A549 (cell line): ENCODE measurements at regions not wholly inside any gene's neighbourhood (a gene's known extent, or its start where the extent isn't known, plus 50 kb on each side); places are given as distances from the start of the nearest gene placed in this dataset.

Source experiments
- CEBPB ChIP-seq, 2 experiments: fragments of >200 bp in 1 of 2; sonication (Bioruptor Twin) in 1 of 2; formaldehyde crosslinking in 1 of 2; IDR thresholded peaks; 2 replicates each; pipeline ENCODE4 v1.6.1; 2012 to 2016
- EP300 ChIP-seq, 2 experiments: fragments of >200 bp; sonication (Bioruptor Twin); formaldehyde crosslinking; IDR thresholded peaks; 2 replicates in 1 of 2; 3 replicates in 1 of 2; pipeline ENCODE4 v1.6.1; 2016 to 2017
- MAFK ChIP-seq: fragments of 450-650 bp; IDR thresholded peaks from 2 replicates; pipeline ENCODE4 v1.6.1; 2014; ENCODE audit not compliant: partially characterized antibody
- NR3C1 ChIP-seq: fragments of >200 bp; sonication (Bioruptor Twin); formaldehyde crosslinking; IDR thresholded peaks from 3 replicates; pipeline ENCODE4 v1.6.1; 2017
- POLR2A ChIP-seq: IDR thresholded peaks from 2 replicates; pipeline ENCODE4 v1.6.1; 2012; ENCODE audit warnings: mild to moderate bottlenecking, low read length
- RAD21 ChIP-seq, 2 experiments: fragments of >200 bp in 1 of 2; sonication (Bioruptor Twin) in 1 of 2; formaldehyde crosslinking in 1 of 2; IDR thresholded peaks in 1 of 2; conservative IDR thresholded peaks in 1 of 2; 2 replicates in 1 of 2; 3 replicates in 1 of 2; pipeline ENCODE4 v1.6.1; 2012 to 2018; ENCODE audit warnings: inconsistent platforms in 1 of 2
- SMC3 ChIP-seq: fragments of >200 bp; sonication (Bioruptor Twin); formaldehyde crosslinking; IDR thresholded peaks from 3 replicates; pipeline ENCODE4 v1.6.1; 2018; ENCODE audit warnings: inconsistent platforms
- ZFP36 ChIP-seq: fragments of 450-650 bp; IDR thresholded peaks from 2 replicates; pipeline ENCODE4 v1.6.1; 2014; ENCODE audit warnings: borderline replicate concordance; ENCODE audit not compliant: partially characterized antibody
- TF ChIP-seq, protein P1 (sequence below): fragments of 150-350 bp; IDR thresholded peaks from 2 replicates; pipeline ENCODE4 v1.6.1; 2014; ENCODE audit warnings: low read depth, mild to moderate bottlenecking, low read length
- TF ChIP-seq, protein P2 (sequence below): fragments of >200 bp; sonication (Bioruptor Twin); formaldehyde crosslinking; IDR thresholded peaks from 3 replicates; pipeline ENCODE4 v1.5.1; 2016
- TF ChIP-seq, protein P3 (sequence below): IDR thresholded peaks from 2 replicates; pipeline ENCODE4 v1.6.1; 2012; ENCODE audit warnings: low read depth, borderline replicate concordance
- TF ChIP-seq, protein P4 (sequence below): IDR thresholded peaks from 2 replicates; pipeline ENCODE4 v1.6.1; 2012

GRCh38 chr11:43576803-43577521 lies 103.6 kb upstream of the HSD17B12 start:
- TF ChIP-seq, protein P1, sequence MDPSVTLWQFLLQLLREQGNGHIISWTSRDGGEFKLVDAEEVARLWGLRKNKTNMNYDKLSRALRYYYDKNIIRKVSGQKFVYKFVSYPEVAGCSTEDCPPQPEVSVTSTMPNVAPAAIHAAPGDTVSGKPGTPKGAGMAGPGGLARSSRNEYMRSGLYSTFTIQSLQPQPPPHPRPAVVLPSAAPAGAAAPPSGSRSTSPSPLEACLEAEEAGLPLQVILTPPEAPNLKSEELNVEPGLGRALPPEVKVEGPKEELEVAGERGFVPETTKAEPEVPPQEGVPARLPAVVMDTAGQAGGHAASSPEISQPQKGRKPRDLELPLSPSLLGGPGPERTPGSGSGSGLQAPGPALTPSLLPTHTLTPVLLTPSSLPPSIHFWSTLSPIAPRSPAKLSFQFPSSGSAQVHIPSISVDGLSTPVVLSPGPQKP = no peak
- TF ChIP-seq CEBPB (IDR thresholded peaks at IDR 0.05) (no peak), RAD21 (conservative IDR thresholded peaks at IDR 0.05 in 1 of 2, IDR thresholded peaks at IDR 0.05 in 1 of 2) (no peak), NR3C1 (no peak), POLR2A (no peak), MAFK (no peak), EP300 (IDR thresholded peaks at IDR 0.05) (no peak), SMC3 (no peak), ZFP36 (no peak)
- TF ChIP-seq, protein P2, sequence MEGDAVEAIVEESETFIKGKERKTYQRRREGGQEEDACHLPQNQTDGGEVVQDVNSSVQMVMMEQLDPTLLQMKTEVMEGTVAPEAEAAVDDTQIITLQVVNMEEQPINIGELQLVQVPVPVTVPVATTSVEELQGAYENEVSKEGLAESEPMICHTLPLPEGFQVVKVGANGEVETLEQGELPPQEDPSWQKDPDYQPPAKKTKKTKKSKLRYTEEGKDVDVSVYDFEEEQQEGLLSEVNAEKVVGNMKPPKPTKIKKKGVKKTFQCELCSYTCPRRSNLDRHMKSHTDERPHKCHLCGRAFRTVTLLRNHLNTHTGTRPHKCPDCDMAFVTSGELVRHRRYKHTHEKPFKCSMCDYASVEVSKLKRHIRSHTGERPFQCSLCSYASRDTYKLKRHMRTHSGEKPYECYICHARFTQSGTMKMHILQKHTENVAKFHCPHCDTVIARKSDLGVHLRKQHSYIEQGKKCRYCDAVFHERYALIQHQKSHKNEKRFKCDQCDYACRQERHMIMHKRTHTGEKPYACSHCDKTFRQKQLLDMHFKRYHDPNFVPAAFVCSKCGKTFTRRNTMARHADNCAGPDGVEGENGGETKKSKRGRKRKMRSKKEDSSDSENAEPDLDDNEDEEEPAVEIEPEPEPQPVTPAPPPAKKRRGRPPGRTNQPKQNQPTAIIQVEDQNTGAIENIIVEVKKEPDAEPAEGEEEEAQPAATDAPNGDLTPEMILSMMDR = no peak
- TF ChIP-seq, protein P3, sequence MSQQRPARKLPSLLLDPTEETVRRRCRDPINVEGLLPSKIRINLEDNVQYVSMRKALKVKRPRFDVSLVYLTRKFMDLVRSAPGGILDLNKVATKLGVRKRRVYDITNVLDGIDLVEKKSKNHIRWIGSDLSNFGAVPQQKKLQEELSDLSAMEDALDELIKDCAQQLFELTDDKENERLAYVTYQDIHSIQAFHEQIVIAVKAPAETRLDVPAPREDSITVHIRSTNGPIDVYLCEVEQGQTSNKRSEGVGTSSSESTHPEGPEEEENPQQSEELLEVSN = no peak
- TF ChIP-seq, protein P4, sequence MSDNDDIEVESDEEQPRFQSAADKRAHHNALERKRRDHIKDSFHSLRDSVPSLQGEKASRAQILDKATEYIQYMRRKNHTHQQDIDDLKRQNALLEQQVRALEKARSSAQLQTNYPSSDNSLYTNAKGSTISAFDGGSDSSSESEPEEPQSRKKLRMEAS = no peak
